Endothelial cell of umbilical vein (primary cell): ENCODE measurements at regions not wholly inside any gene's neighbourhood (a gene's known extent, or its start where the extent isn't known, plus 50 kb on each side); places are given as distances from the start of the nearest gene placed in this dataset.

Experiments used
- BruUV-seq: library from RNA; stranded (reverse); fragments of 400-500 nt; replicated peaks from 2 replicates; lab custom pipeline; 2021; lab: Mats Ljungman, UMichigan
- CTCF ChIA-PET: fragments of 300-600, 350-600 bp; sonication (Branson Sonifier 250); formaldehyde crosslinking; loops from one replicate; lab custom pipeline; 2021; ENCODE audit warnings: antibody characterized with exemption, inconsistent platforms; lab: Charles Lee
- POLR2A ChIA-PET: fragments of 300-600, 350-600 bp; sonication (Branson Sonifier 250); formaldehyde crosslinking; loops from one replicate; lab custom pipeline; 2021; ENCODE audit warnings: antibody characterized with exemption, inconsistent platforms; lab: Charles Lee
- DNase-seq: peaks from one replicate; pipeline ENCODE4 v3.0.0-alpha.2; 2011; ENCODE audit warnings: low read depth, low spot score
- FAIRE-seq: peaks from 2 replicates; lab custom pipeline; 2011; peaks lifted over from hg19 to GRCh38; lab: Jason Lieb, UNC
- H2AFZ ChIP-seq: 2 replicates; pipeline ENCODE4 v1.6.0; 2012; ENCODE audit warnings: low read depth, low read length, control low read depth, inconsistent platforms
- H3K27ac ChIP-seq: 2 replicates; pipeline ENCODE4 v1.5.1; 2011; ENCODE audit warnings: low read depth, mild to moderate bottlenecking, control low read depth, low read length, moderate library complexity; ENCODE audit not compliant: insufficient read depth
- H3K27me3 ChIP-seq, 2 experiments: 2 replicates each; pipeline versions ENCODE4 v1.6.0 to v1.6.1; 2011; ENCODE audit warnings: low read length in 2 of 2, mixed read lengths in 1 of 2; ENCODE audit not compliant: control insufficient read depth in 2 of 2, insufficient read depth in 2 of 2
- H3K36me3 ChIP-seq, 2 experiments: 2 replicates in 1 of 2; 3 replicates in 1 of 2; pipeline ENCODE4 v1.5.1; 2011; ENCODE audit warnings: low read length in 2 of 2, mild to moderate bottlenecking in 1 of 2, moderate library complexity in 1 of 2; ENCODE audit not compliant: control insufficient read depth in 2 of 2, insufficient read depth in 2 of 2; ENCODE audit errors: extremely low read depth in 1 of 2
- H3K4me1 ChIP-seq: 3 replicates; pipeline ENCODE4 v1.5.1; 2011; ENCODE audit warnings: mild to moderate bottlenecking, low read length; ENCODE audit not compliant: control insufficient read depth, insufficient read depth; ENCODE audit errors: extremely low read depth
- H3K4me2 ChIP-seq: 2 replicates; pipeline ENCODE4 v1.6.1; 2011; ENCODE audit warnings: low read length, control low read depth, mixed read lengths; ENCODE audit not compliant: insufficient read depth
- H3K4me3 ChIP-seq, 3 experiments: fragments of 200-600 bp in 1 of 3; sonication (generic), shearing (Covaris generic) in 1 of 3; replicated peaks in 1 of 3; 2 replicates each; pipeline ENCODE4 v1.5.1; 2011 to 2016; ENCODE audit warnings: control low read depth in 3 of 3, low read length in 3 of 3, mild to moderate bottlenecking in 2 of 3, inconsistent platforms in 1 of 3, low read depth in 1 of 3, moderate library complexity in 1 of 3; ENCODE audit not compliant: insufficient read depth in 1 of 3
- H3K79me2 ChIP-seq: 2 replicates; pipeline ENCODE4 v1.6.0; 2012; ENCODE audit warnings: low read length, inconsistent platforms; ENCODE audit not compliant: control insufficient read depth, insufficient read depth
- H3K9ac ChIP-seq: replicated peaks from 2 replicates; pipeline ENCODE3; 2011; ENCODE audit warnings: low read length, control low read depth; ENCODE audit not compliant: insufficient read depth; ENCODE audit errors: extremely low read depth
- H3K9me1 ChIP-seq: replicated peaks from 3 replicates; pipeline ENCODE4 v1.6.0; 2011; ENCODE audit warnings: mild to moderate bottlenecking, low read length; ENCODE audit not compliant: control insufficient read depth, insufficient read depth; ENCODE audit errors: extremely low read depth
- H3K9me3 ChIP-seq: replicated peaks from 2 replicates; pipeline ENCODE4 v1.5.1; 2012; ENCODE audit warnings: low read length, inconsistent platforms; ENCODE audit not compliant: control insufficient read depth, insufficient read depth
- H4K20me1 ChIP-seq: replicated peaks from 2 replicates; pipeline ENCODE3; 2011; ENCODE audit warnings: mild to moderate bottlenecking, low read length; ENCODE audit not compliant: control insufficient read depth, insufficient read depth; ENCODE audit errors: extremely low read depth
- EZH2 ChIP-seq: IDR thresholded peaks from 2 replicates; pipeline ENCODE4 v1.6.1; 2012; ENCODE audit warnings: borderline replicate concordance, low read depth, mild to moderate bottlenecking, moderate library complexity, low read length, inconsistent platforms; ENCODE audit not compliant: severe bottlenecking
- FOS ChIP-seq: IDR thresholded peaks from 2 replicates; pipeline ENCODE4 v1.6.1; 2011; ENCODE audit warnings: mild to moderate bottlenecking, low read length, moderate library complexity, borderline replicate concordance; ENCODE audit not compliant: insufficient read depth
- GATA2 ChIP-seq: IDR thresholded peaks from 2 replicates; pipeline ENCODE4 v1.7.0; 2011; ENCODE audit warnings: low read depth, mild to moderate bottlenecking, moderate library complexity, mixed read lengths, low read length; ENCODE audit not compliant: insufficient read length, insufficient read depth
- JUN ChIP-seq: IDR thresholded peaks from 2 replicates; pipeline ENCODE4 v1.6.1; 2011; ENCODE audit warnings: borderline replicate concordance, low read depth; ENCODE audit not compliant: insufficient read length, insufficient read depth
- MYC ChIP-seq: IDR thresholded peaks from one replicate; pipeline ENCODE4 v1.6.1; 2011; ENCODE audit warnings: mild to moderate bottlenecking, low read depth, low read length
- POLR2A ChIP-seq: IDR thresholded peaks from 2 replicates; pipeline ENCODE4 v1.6.1; 2012; ENCODE audit warnings: low read depth, mild to moderate bottlenecking, control low read depth, low read length
- POLR2AphosphoS5 ChIP-seq: IDR thresholded peaks from 2 replicates; pipeline ENCODE4 v1.6.1; 2012; ENCODE audit warnings: low read depth, mild to moderate bottlenecking, control low read depth, low read length, moderate library complexity; ENCODE audit not compliant: insufficient read depth
- dilution Hi-C: fragments of 300-500 bp; cut with MboI; formaldehyde crosslinking; loops from one replicate; pipeline ENCODE4 v1.15.0; 2019; ENCODE audit warnings: low sequenced_read_pairs; ENCODE audit not compliant: extremely low pct_ligation_motif_present
- intact Hi-C: fragments of 100-400 bp; cut with micrococcal nuclease; formaldehyde crosslinking; loops from one replicate; pipeline ENCODE4 v1.10.0; 2022
- TF ChIP-seq, protein P1 (sequence below), 2 donors: IDR thresholded peaks; 1 replicate in 1 of 2; 2 replicates in 1 of 2; pipeline ENCODE4 v1.5.1; 2011; ENCODE audit warnings: low read length in 2 of 2, mild to moderate bottlenecking in 2 of 2, moderate library complexity in 2 of 2, control low read depth in 1 of 2, inconsistent platforms in 1 of 2, low read depth in 1 of 2; ENCODE audit not compliant: insufficient read depth in 1 of 2; ENCODE audit errors: extremely low read depth in 1 of 2
- TF ChIP-seq, protein P2 (sequence below): IDR thresholded peaks from 2 replicates; pipeline ENCODE4 v1.6.1; 2011; ENCODE audit not compliant: insufficient read depth, insufficient read length

DNA sequence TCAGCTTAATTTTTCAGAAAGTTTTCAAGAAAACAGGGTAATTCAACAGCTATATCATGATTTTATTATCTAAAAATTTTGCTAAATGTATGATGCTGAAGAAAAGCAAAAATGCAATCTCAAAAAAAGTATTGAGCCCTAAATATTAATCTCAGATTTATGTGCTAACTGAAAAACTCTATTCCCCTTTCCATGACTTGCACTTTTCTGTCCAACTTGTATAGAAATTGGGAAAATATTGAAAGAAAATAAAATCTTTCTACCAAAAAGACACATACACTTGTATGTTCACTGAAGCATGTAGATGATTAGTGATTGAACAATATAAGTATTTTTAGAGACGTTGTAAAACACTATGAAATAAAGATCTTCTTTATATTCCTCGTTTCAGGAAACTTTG lies 368.0 kb upstream of the ATXN7L3B start:
- Histone ChIP-seq H3K27ac (no peak overlapping the region), H3K4me1 (no peaks in the 10 kb centered on the region), H3K4me3 (no peak overlapping the region), H4K20me1 (no peaks in the 10 kb centered on the region), H3K27me3 (no peaks in the 10 kb centered on the region), H3K9me1 (no peaks in the 10 kb centered on the region), H3K9ac (no peak overlapping the region), H3K9me3 (peaks cover 2% of the 10 kb centered on the region), H2AFZ (no peak overlapping the region), H3K36me3 (no peaks in the 10 kb centered on the region), H3K79me2 (no peaks in the 10 kb centered on the region), H3K4me2 (no peak overlapping the region)
- no peak for DNase-seq
- TF ChIP-seq JUN (no peak), POLR2AphosphoS5 (no peak), FOS (no peak), POLR2A (no peak), GATA2 (no peak), MYC (no peak), EZH2 (no peak)
- TF ChIP-seq, protein P1, sequence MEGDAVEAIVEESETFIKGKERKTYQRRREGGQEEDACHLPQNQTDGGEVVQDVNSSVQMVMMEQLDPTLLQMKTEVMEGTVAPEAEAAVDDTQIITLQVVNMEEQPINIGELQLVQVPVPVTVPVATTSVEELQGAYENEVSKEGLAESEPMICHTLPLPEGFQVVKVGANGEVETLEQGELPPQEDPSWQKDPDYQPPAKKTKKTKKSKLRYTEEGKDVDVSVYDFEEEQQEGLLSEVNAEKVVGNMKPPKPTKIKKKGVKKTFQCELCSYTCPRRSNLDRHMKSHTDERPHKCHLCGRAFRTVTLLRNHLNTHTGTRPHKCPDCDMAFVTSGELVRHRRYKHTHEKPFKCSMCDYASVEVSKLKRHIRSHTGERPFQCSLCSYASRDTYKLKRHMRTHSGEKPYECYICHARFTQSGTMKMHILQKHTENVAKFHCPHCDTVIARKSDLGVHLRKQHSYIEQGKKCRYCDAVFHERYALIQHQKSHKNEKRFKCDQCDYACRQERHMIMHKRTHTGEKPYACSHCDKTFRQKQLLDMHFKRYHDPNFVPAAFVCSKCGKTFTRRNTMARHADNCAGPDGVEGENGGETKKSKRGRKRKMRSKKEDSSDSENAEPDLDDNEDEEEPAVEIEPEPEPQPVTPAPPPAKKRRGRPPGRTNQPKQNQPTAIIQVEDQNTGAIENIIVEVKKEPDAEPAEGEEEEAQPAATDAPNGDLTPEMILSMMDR (IDR thresholded peaks at IDR 0.05; ENCODE audit: extremely low read depth in 1 of 2, insufficient read depth in 1 of 2, low read depth in 1 of 2, low read length in 2 of 2), result no peak
- TF ChIP-seq, protein P2, sequence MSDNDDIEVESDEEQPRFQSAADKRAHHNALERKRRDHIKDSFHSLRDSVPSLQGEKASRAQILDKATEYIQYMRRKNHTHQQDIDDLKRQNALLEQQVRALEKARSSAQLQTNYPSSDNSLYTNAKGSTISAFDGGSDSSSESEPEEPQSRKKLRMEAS, result no peak
- CTCF ChIA-PET, result no interaction called here
- no peak for FAIRE-seq
- POLR2A ChIA-PET, result no interaction called here
- no TSS peak for BruUV-seq
- intact Hi-C loops (no loop called here), dilution Hi-C loops (no loop called here)
